ENCODE measurements at regions not wholly inside any gene's neighbourhood (a gene's known extent, or its start where the extent isn't known, plus 50 kb on each side); places are given as distances from the start of the nearest gene placed in this dataset.

- no peak for DNase-seq (ENCODE audit: low spot score)
Measured at GRCh38 chr10:31583293-31583692, 264.3 kb downstream of the ZEB1 start.

GRCh38 chr10:31582365-31583052 is 263.5 kb downstream of the ZEB1 start:
- DNase-seq (ENCODE audit: low spot score), result no peak

GRCh38 chr10:31581741-31582323 is 262.8 kb downstream of the ZEB1 start:
- no peak for DNase-seq (ENCODE audit: low spot score)

GRCh38 chr10:31580646-31581045 is 261.6 kb downstream of the ZEB1 start:
- no peak for DNase-seq (ENCODE audit: low spot score)

Data from ureter (tissue), 1 donor.